ENCODE measurements at regions not wholly inside any gene's neighbourhood (a gene's known extent, or its start where the extent isn't known, plus 50 kb on each side); places are given as distances from the start of the nearest gene placed in this dataset.
A peak's percentile ranks its signal among the peaks of the same experiment; 100 is the strongest.

- Histone ChIP-seq H3K36me3 (replicated peaks in 1 of 2; ENCODE audit: control insufficient read depth in 1 of 2, insufficient read depth in 2 of 2, low read length in 2 of 2) (no peaks in the 10 kb centered on the region), H3K4me2 (ENCODE audit: low read depth, low read length) (peak overlapping the region; percentile 70), H3K27me3 (ENCODE audit: control insufficient read depth in 1 of 2, insufficient read depth in 2 of 2, low read length in 2 of 2) (no peaks in the 10 kb centered on the region; a peak in 2 of 5 replicates), H3K4me1 (ENCODE audit: insufficient read depth, low read length) (peaks cover 69% of the 10 kb centered on the region), H3K9me3 (ENCODE audit: low read length) (no peaks in the 10 kb centered on the region), H4K20me1 (ENCODE audit: insufficient read depth, low read length) (no peaks in the 10 kb centered on the region), H3K4me3 (replicated peaks in 1 of 3; ENCODE audit: insufficient read depth in 1 of 3, low read depth in 2 of 3, low read length in 3 of 3) (peak overlapping the region; percentile 28 to 66 (median 41); a peak in 5 of 6 replicates), H3K79me2 (ENCODE audit: insufficient read depth, low read length) (no peaks in the 10 kb centered on the region), H3K9ac (ENCODE audit: insufficient read depth, low read depth, low read length) (peak overlapping the region; percentile 62), H2AFZ (ENCODE audit: low read length) (no peak overlapping the region), H3K27ac (ENCODE audit: extremely low read length, insufficient read depth, low read length) (peak overlapping the region; percentile 26)
- in situ Hi-C loops (cut with HindIII; ENCODE audit: extremely low pct_ligation_motif_present, low pct_unique_long_range_greater_than_20kb), result no loop called here
- intact Hi-C loops (cut with micrococcal nuclease; ENCODE audit: unreplicated experiment), result no loop called here
- ChIA-PET CTCF (ENCODE audit: low intra/inter-chr PET ratio, low total read pairs) (no interaction called here), POLR2A (interaction anchor here (0.6 to 2.6 kb wide), 11 partner anchors 7 to 121 kb away, joined by 3 to 13 read pairs (median 5); no protein-coding TSS in a partner anchor)
- DNase-seq (ENCODE audit: low spot score) (no peak), FAIRE-seq (no peak), ATAC-seq (no peak)
- WGBS (ENCODE audit: low lambda C conversion rate), result 83% methylated on average over 16 of the region's 16 CpGs
- no TSS peak for BruUV-seq (replicated peaks)
- TF ChIP-seq ZNF44 (CRISPR knock-in tag; IDR thresholded peaks at IDR 0.05), result no peak
- TF ChIP-seq HOMEZ (CRISPR knock-in tag; IDR thresholded peaks at IDR 0.05; ENCODE audit: low read depth), result no peak
- TF ChIP-seq ATF6 (CRISPR knock-in tag; conservative IDR thresholded peaks at IDR 0.05), result no peak
- TF ChIP-seq ZNF34 (CRISPR knock-in tag; IDR thresholded peaks at IDR 0.05; ENCODE audit: borderline replicate concordance), result no peak
- peak; percentile 7; the same call in 1 of the 2 replicates for TF ChIP-seq RFX3 (CRISPR knock-in tag; IDR thresholded peaks at IDR 0.05)
- TF ChIP-seq ELF4 (CRISPR knock-in tag; IDR thresholded peaks at IDR 0.05; ENCODE audit: borderline replicate concordance), result no peak; the same call in 1 of the 2 replicates
- no peak for TF ChIP-seq ZNF513 (CRISPR knock-in tag; conservative IDR thresholded peaks at IDR 0.05)
- TF ChIP-seq EED (CRISPR knock-in tag; IDR thresholded peaks at IDR 0.05), result no peak
- TF ChIP-seq DMAP1 (CRISPR knock-in tag; IDR thresholded peaks at IDR 0.05), result no peak
- no peak for TF ChIP-seq POGZ (CRISPR knock-in tag; IDR thresholded peaks at IDR 0.05)
- no peak for TF ChIP-seq ZSCAN21 (CRISPR knock-in tag; IDR thresholded peaks at IDR 0.05; ENCODE audit: borderline replicate concordance)
- TF ChIP-seq HES4 (CRISPR knock-in tag; IDR thresholded peaks at IDR 0.05; ENCODE audit: borderline replicate concordance), result no peak
- no peak for TF ChIP-seq ZKSCAN8 (CRISPR knock-in tag; IDR thresholded peaks at IDR 0.05; ENCODE audit: borderline replicate concordance)
- no peak for TF ChIP-seq ZNF446 (CRISPR knock-in tag; IDR thresholded peaks at IDR 0.05)
- no peak; the same call in 1 of the 2 replicates for TF ChIP-seq RORA (CRISPR knock-in tag; IDR thresholded peaks at IDR 0.05)
- TF ChIP-seq ONECUT2 (CRISPR knock-in tag; IDR thresholded peaks at IDR 0.05), result no peak
- no peak for TF ChIP-seq E2F2 (CRISPR knock-in tag; IDR thresholded peaks at IDR 0.05; ENCODE audit: borderline replicate concordance)
- no peak for TF ChIP-seq ZSCAN25 (CRISPR knock-in tag; IDR thresholded peaks at IDR 0.05)
- 0 out of 2 replicates have a peak, but pooled peaks have one; percentile 10 for TF ChIP-seq ZC3H4 (CRISPR knock-in tag; IDR thresholded peaks at IDR 0.05; ENCODE audit: borderline replicate concordance)
These were observed 108.4 kb upstream of the EGLN3 start for GRCh38 chr14:34059037-34059924.

Measured in HepG2 (cell line).